GM19035 (cell line): ENCODE measurements at regions not wholly inside any gene's neighbourhood (a gene's known extent, or its start where the extent isn't known, plus 50 kb on each side); places are given as distances from the start of the nearest gene placed in this dataset.

ENCODE experiments used
- ATAC-seq: cut with Tn5 transposase; IDR thresholded peaks from one replicate; pipeline ENCODE4 v1.9.1; 2021; ENCODE audit not compliant: unreplicated experiment

DNA sequence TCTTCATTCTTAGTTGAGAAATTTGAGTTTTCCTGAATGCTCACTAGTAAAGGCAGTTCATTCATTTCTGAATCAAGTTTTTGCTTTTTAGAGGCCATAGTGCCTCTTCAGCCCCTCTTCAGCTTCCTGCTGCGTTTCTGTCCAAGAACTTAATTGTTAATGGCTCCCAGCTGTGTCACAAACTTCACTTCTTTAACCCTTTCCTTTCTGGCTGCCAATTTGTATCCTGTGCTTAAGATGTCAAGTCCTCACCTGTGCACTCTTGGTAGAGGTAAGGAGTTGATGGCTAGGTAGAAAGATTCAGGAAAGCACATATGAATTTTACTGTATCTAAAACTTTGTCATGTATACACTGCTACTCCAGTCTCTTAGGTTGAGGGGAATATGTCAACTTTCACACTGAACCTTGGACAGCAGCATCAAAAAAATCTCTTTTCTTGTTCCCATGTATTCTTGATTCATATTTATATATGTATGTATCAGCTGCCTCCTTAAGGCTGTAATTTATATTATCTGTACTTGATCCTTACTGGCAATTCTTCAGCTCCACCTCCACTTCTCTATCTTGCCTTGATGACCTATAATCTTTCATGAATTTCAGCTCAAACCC lies 612.8 kb downstream of the LMO4 start:
- ATAC-seq = no peak

DNA sequence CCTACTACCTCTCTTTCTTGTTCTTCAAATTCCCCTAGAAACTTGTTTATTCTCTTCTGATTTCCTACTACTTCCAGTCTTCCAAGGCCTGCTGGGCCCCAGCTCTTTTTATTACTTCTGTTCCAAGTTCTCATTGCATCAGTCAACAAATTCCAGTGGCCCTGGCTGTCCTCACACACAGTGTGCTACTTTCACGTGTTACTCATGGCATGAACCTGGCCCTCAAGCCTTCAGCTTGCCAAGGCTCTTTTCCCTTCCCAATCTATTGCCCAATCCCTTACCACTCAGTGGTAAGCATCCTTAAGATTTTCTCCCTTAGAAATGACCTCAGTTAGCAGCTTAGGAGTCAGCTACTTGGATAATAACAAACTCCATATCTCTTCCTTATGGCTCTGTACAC lies 613.5 kb downstream of the LMO4 start:
- ATAC-seq = no peak

GRCh38 chr1:87949711-87950110 lies 621.0 kb downstream of the LMO4 start:
- no peak for ATAC-seq

- no peak for ATAC-seq
Observed at GRCh38 chr1:87950369-87950768, 621.7 kb downstream of the LMO4 start.

- no peak for ATAC-seq
Observed at GRCh38 chr1:87951409-87951808, 622.7 kb downstream of the LMO4 start.

DNA sequence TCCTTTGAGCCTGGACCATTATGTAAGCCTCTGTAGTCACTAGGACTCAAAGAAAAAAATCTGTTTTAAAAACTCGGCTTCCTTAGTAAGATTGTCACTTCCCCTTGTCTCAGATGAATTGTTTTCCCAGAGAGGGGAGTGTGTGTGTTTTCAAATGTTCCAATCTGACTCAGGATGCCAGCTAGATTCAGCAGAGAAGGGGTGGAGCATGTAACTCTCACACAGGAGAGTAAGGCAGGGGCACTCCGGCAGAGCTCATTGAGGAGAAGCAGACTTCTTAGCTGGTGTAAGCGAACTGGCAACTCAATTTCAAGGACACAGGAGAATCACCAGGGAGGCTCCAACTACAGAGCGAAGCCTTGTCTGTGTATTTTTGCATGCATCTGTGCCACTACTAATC lies 623.2 kb downstream of the LMO4 start:
- ATAC-seq = no peak

- ATAC-seq = no peak
Observed at GRCh38 chr1:87953121-87953520, 624.4 kb downstream of the LMO4 start.

- ATAC-seq = peak; percentile 84
Observed at GRCh38 chr1:87953732-87954344, 625.2 kb downstream of the LMO4 start.

GRCh38 chr1:87955038-87955437 lies 626.4 kb downstream of the LMO4 start:
- ATAC-seq = no peak

- ATAC-seq = no peak
Observed at GRCh38 chr1:87956072-87956471, 627.4 kb downstream of the LMO4 start.

DNA sequence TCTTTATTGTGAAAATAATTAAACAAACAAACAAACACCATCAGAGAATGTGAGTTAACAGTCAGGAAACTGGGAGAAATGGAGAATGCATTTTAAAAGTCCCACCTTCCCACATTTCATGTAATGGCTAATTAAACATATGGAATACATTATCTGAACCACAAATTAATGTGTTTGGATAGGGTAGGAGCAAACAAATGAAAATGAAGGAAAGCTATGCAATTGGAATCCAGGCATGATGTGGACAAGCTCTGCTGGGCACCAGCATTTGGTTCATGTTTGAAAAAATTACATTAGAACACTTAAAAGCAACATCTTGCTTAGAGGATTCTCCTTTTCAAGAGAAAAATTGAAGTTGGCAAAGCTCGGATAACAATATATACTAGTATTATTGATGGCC lies 628.1 kb downstream of the LMO4 start:
- ATAC-seq = no peak

DNA sequence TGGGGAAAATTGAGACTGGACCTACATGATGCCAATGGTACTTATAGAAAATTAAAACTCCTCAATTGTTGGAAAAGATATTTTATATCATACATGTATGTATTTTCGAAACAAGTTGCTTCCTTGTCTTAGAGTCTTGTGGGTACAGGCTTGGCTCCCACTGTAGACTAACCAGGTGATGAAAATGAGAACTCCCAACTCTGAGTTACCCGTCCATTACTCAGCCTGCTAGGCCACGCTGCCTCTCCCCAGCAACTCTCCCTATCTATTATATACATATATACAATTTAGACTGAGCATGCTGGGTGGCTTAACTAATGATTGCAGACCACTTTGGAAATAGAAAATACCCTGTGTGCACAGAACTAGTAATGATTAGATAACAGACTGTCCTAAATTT lies 628.7 kb downstream of the LMO4 start:
- no peak for ATAC-seq

DNA sequence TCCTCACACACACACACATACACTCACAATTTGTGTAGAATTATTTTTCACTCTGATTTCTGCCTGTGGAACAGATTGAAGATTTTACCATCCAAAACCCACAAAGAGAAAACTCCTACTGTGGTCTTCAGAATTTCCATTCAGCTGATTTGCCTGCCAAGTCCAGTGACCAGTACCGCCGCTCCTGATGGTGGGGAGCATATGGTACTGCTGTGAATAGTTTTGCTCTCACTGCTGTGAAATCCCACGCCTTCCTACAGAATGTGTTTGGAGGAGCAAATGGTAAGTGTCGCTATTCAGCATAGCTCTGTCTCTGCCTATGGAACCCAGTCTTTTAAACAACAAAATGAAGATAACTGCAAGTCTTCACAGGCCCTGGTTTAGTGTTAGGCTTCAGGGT lies 629.5 kb downstream of the LMO4 start:
- no peak for ATAC-seq

- no peak for ATAC-seq
Observed at GRCh38 chr1:87958716-87959115, 630.0 kb downstream of the LMO4 start.

GRCh38 chr1:87959236-87959635 lies 630.6 kb downstream of the LMO4 start:
- no peak for ATAC-seq

DNA sequence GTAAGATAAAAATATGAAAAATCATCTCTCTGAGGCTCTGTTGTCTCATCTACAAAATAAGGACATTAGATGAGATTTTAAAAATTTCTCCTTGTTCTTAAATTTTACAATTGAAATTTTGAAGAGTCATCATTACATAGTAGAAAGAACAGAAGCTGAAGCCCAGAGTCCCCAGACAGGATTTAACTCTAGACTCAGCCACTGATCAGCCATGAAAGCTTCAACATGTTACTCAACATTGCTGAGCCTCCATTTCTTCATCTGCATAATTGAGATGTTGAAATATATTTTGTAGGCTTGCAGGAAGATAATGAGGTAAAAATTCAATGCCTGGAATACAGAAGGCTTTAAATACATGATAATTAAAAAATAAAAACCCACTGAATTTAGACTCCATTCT lies 633.3 kb downstream of the LMO4 start:
- no peak for ATAC-seq

DNA sequence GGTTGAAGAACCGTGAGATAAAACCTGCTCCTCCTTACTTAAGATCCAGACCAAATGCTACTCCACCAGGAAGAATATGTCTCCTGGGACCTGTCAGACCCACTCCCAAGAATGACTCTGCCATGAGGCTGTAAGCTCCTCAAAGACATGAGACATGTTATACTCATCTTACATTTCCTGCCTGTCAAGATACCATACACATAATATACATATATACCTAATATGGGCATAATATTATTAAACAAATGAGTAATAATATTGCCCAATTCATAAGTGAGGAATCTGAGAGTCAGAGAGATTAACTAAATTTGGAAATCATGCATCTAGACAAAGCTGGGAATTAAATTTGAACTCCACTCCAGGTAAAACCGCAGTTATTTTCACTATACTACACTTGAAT lies 634.9 kb downstream of the LMO4 start:
- ATAC-seq = no peak

DNA sequence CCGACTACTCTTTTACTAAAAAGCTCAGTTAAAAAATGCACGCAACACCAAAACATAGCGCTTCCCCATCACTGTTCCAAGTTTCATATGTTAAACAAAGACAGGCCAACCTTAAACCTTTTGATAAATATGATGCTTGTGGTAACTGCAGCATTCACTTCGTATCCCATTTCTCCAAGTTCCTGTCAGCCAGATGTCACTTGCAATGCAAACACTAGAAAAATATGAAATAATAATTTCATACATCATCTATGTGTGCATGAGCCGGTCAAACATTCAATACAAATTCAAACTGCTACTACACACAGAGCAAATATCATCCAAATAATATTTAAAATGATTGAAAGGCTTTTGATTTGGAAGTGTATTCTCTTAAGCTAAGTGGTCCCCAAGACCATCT lies 636.5 kb downstream of the LMO4 start:
- no peak for ATAC-seq

DNA sequence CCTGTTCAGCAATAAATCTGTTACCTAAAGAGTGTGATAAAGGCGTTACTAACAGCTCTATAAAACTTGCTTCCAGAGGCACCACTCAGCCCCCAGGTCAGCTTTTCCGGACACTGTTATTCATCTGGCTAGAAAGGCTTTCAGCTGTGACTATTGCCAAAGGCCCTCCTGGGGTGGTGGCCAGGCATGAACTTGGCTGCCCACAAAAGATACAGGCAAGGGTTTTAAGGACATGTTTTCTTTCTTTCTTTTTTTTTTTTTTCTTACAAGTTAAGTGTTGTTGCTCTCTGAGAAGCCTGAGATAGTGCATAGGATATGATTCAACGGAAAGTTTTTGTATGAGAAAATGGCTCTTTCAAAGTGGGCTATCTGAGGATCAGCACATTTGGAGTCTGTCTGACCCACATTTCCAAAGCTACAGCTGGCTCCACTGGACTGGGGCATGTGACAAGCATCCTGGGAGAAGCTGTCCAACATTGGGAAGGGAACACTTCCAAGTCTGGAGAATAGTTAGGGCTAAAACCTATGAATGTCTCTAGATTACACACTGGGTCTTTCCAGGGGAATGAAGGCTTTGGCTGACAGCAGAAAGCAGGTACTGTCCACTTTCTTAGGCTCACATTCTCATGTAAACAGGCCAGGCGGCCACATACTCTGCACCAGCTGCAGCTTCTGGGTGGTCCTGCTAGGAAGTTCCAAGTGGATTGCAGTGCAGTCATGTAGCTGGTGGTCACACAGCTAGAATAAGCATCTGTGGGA lies 639.7 kb downstream of the LMO4 start:
- ATAC-seq = no peak

DNA sequence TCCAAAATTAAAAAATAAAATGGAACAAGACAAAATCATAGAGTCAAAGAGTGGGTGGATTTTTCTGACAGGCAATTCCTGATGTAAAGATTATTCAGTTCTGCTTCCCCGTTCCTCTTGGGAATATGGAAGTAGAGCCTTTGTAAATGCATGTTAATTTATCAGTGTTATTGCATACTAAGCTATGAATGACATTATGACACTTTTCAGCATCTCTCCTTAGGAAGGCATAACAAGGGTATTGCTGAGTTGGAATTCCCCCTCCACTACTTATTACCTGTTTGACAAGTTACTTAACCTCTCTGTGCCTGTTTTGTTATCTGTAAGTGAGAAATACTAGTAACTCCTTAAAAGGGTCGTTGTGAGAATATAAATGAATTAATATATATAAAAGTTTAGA lies 640.4 kb downstream of the LMO4 start:
- no peak for ATAC-seq

- no peak for ATAC-seq
Observed at GRCh38 chr1:87972811-87973210, 644.1 kb downstream of the LMO4 start.

GRCh38 chr1:87973896-87974295 lies 645.2 kb downstream of the LMO4 start:
- ATAC-seq = no peak

- ATAC-seq = no peak
Observed at GRCh38 chr1:87976316-87976715, 647.6 kb downstream of the LMO4 start.
